Activated CD8-positive, alpha-beta T cell treated with anti-CD3 and anti-CD28 coated beads for 36 hours (primary cell): ENCODE measurements at regions not wholly inside any gene's neighbourhood (a gene's known extent, or its start where the extent isn't known, plus 50 kb on each side); places are given as distances from the start of the nearest gene placed in this dataset.

Experiments
- ATAC-seq: fragments of 200-7000 bp; cut with Tn5 transposase; one replicate; pipeline ENCODE4 v1.10.0; 2021; ENCODE audit warnings: mild to moderate bottlenecking, moderate library complexity
- CTCF ChIA-PET: fragments of 350-600 bp; sonication (Branson Sonifier 250); formaldehyde crosslinking; loops from one replicate; lab custom pipeline; 2021; ENCODE audit warnings: antibody characterized with exemption; lab: Charles Lee
- POLR2A ChIA-PET: fragments of 350-600 bp; sonication (Branson Sonifier 250); formaldehyde crosslinking; loops from one replicate; lab custom pipeline; 2021; ENCODE audit warnings: antibody characterized with exemption; lab: Charles Lee
- DNase-seq: peaks from one replicate; pipeline ENCODE4 v3.0.0-alpha.2; 2020
- H3K27ac Mint-ChIP-seq: one replicate; pipeline ENCODE4 v1.8.0; 2021; ENCODE audit warnings: mild to moderate bottlenecking, mixed read lengths
- H3K27me3 Mint-ChIP-seq: one replicate; pipeline ENCODE4 v1.8.0; 2021; ENCODE audit warnings: mixed read lengths
- H3K36me3 Mint-ChIP-seq: one replicate; pipeline ENCODE4 v1.8.0; 2021; ENCODE audit warnings: low read depth, mixed read lengths
- H3K4me1 Mint-ChIP-seq: one replicate; pipeline ENCODE4 v1.8.0; 2021; ENCODE audit warnings: low read depth, mixed read lengths
- H3K4me3 Mint-ChIP-seq: one replicate; pipeline ENCODE4 v1.8.0; 2021; ENCODE audit warnings: mild to moderate bottlenecking, moderate library complexity, mixed read lengths
- H3K9me3 Mint-ChIP-seq: one replicate; pipeline ENCODE4 v1.8.0; 2021; ENCODE audit warnings: mixed read lengths
- CTCF ChIP-seq: fragments of 200-600 bp; IDR thresholded peaks from one replicate; pipeline ENCODE4 v1.8.0; 2022; ENCODE audit warnings: antibody characterized with exemption, mild to moderate bottlenecking
- intact Hi-C: fragments of 100-400 bp; cut with micrococcal nuclease; formaldehyde crosslinking; loops from one replicate; pipeline ENCODE4 v1.10.0; 2022

GRCh38 chr3:146803745-146804144 lies 198.6 kb upstream of the PLSCR5 start:
- no peak for DNase-seq
- no peak for TF ChIP-seq CTCF
- no peaks in the 10 kb centered on the region for H3K4me1 Mint-ChIP-seq
- no peak overlapping the region for H3K27ac Mint-ChIP-seq
- ChIA-PET CTCF (no interaction called here), POLR2A (no interaction called here)
- no peaks in the 10 kb centered on the region for H3K36me3 Mint-ChIP-seq
- intact Hi-C loops: no loop called here
- ATAC-seq: no peak
- no peaks in the 10 kb centered on the region for H3K9me3 Mint-ChIP-seq
- H3K4me3 Mint-ChIP-seq: no peak overlapping the region
- no peaks in the 10 kb centered on the region for H3K27me3 Mint-ChIP-seq

DNA sequence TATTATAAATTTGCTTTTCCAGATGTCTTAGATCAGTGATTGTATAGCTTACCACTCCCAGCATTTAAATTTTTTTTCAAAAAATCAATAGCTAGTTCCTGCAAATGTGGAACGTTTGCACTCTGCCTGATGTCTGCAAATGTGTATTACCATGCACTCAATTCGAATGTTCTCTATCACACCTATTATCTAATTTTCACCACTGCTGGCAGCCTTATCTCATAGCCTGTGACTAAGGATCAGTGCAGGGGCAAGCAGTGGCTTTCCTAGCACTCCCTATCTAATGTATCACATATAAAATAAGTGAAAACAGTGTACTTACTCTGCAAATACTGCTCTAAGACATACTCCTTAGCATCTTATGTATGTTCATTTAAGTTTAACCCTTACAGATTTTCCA lies 196.3 kb upstream of the PLSCR5 start:
- Mint-ChIP-seq H3K36me3 (no peaks in the 10 kb centered on the region), H3K4me1 (no peaks in the 10 kb centered on the region), H3K4me3 (no peak overlapping the region), H3K27me3 (no peaks in the 10 kb centered on the region), H3K27ac (no peak overlapping the region), H3K9me3 (no peaks in the 10 kb centered on the region)
- CTCF ChIA-PET: no interaction called here
- TF ChIP-seq CTCF: no peak
- POLR2A ChIA-PET: no interaction called here
- DNase-seq (no peak), ATAC-seq (no peak)
- intact Hi-C loops: no loop called here

DNA sequence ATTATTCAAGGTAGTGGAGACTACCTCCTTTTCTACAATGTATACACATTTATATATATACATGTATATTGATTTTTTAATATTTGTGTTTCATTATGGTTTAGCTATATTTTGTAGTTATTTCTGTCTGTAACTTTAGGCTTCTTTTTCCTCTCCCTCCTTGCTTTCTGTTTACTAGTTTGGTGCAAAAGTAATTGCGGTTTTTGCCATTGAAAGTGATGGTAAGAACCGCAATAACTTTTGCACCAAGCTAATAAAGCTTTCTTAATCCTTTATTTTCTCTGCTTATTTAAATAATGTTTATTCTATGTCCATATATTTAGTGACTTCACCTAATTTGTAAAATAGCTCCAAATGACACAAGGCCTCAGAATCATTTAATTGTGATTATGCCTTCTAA lies 195.3 kb upstream of the PLSCR5 start:
- H3K27me3 Mint-ChIP-seq: no peaks in the 10 kb centered on the region
- no peak overlapping the region for H3K4me3 Mint-ChIP-seq

GRCh38 chr3:146796078-146796477 lies 190.9 kb upstream of the PLSCR5 start:
- no peaks in the 10 kb centered on the region for H3K4me1 Mint-ChIP-seq
- ChIA-PET CTCF (no interaction called here), POLR2A (no interaction called here)
- peaks cover 1% of the 10 kb centered on the region for H3K9me3 Mint-ChIP-seq
- no peak for TF ChIP-seq CTCF
- no peak overlapping the region for H3K27ac Mint-ChIP-seq
- DNase-seq (no peak), ATAC-seq (no peak)
- no peaks in the 10 kb centered on the region for H3K36me3 Mint-ChIP-seq
- intact Hi-C loops: no loop called here
- H3K27me3 Mint-ChIP-seq: no peaks in the 10 kb centered on the region
- no peak overlapping the region for H3K4me3 Mint-ChIP-seq

More for the DNA sequence above, 195.3 kb upstream of the PLSCR5 start:
- no peaks in the 10 kb centered on the region for H3K9me3 Mint-ChIP-seq
- ATAC-seq: no peak
- intact Hi-C loops: no loop called here
- H3K36me3 Mint-ChIP-seq: no peaks in the 10 kb centered on the region
- CTCF ChIA-PET: no interaction called here
- H3K4me1 Mint-ChIP-seq: no peaks in the 10 kb centered on the region
- TF ChIP-seq CTCF: no peak
- no peak overlapping the region for H3K27ac Mint-ChIP-seq
- DNase-seq: no peak
- POLR2A ChIA-PET: no interaction called here

DNA sequence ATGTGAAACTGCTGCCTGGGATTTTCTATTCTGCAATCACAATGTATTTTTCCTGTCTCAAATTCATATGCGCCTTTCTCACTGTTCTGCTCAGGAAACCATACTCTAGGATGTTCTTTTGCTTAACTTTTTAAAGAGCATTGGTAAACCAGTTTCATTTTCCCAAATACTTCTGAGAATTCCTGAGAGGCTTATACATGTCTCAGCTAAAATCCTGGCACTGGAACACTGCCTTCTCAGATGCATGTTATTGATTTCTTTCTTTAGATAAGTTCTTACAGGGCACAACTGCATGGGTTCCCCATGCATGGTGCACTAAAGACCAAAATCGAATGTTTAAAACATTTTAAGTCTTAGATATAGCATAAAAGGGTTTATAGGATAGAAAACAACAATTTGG lies 178.3 kb upstream of the PLSCR5 start:
- H3K27me3 Mint-ChIP-seq: no peaks in the 10 kb centered on the region
- no peaks in the 10 kb centered on the region for H3K9me3 Mint-ChIP-seq
- CTCF ChIA-PET: no interaction called here
- ATAC-seq: no peak
- intact Hi-C loops: no loop called here
- no peak for TF ChIP-seq CTCF
- H3K27ac Mint-ChIP-seq: no peak overlapping the region
- H3K4me1 Mint-ChIP-seq: no peaks in the 10 kb centered on the region
- no peak for DNase-seq
- no peak overlapping the region for H3K4me3 Mint-ChIP-seq
- POLR2A ChIA-PET: no interaction called here
- no peaks in the 10 kb centered on the region for H3K36me3 Mint-ChIP-seq
